ENCODE measurements at regions not wholly inside any gene's neighbourhood (a gene's known extent, or its start where the extent isn't known, plus 50 kb on each side); places are given as distances from the start of the nearest gene placed in this dataset.

GRCh38 chr2:129174143-129174542, 805.3 kb upstream of the RAB6C start:
- H3K9me3 ChIP-seq (ENCODE audit: low read length) = no peaks in the 10 kb centered on the region
- DNase-seq (ENCODE audit: low spot score) (no peak), ATAC-seq (no peak), FAIRE-seq (no peak)
- no peaks in the 10 kb centered on the region for H3K79me2 ChIP-seq (ENCODE audit: insufficient read depth, low read length)
- in situ Hi-C loops (cut with HindIII; ENCODE audit: extremely low pct_ligation_motif_present, low pct_unique_long_range_greater_than_20kb) (no loop called here), intact Hi-C loops (cut with micrococcal nuclease; ENCODE audit: unreplicated experiment) (no loop called here)
- H3K27ac ChIP-seq (ENCODE audit: extremely low read length, insufficient read depth, low read length) = no peak overlapping the region
- no peak overlapping the region for H3K4me2 ChIP-seq (ENCODE audit: low read depth, low read length)
- no peaks in the 10 kb centered on the region for H4K20me1 ChIP-seq (ENCODE audit: insufficient read depth, low read length)
- no peak overlapping the region for H3K9ac ChIP-seq (ENCODE audit: insufficient read depth, low read depth, low read length)
- no peak overlapping the region for H2AFZ ChIP-seq (ENCODE audit: low read length)
- H3K4me1 ChIP-seq (ENCODE audit: insufficient read depth, low read length) = no peaks in the 10 kb centered on the region
- CTCF ChIA-PET (ENCODE audit: low intra/inter-chr PET ratio, low total read pairs) = no interaction called here
- WGBS (ENCODE audit: low lambda C conversion rate) = under 1% methylated on average over 2 of the region's 2 CpGs
- no peak overlapping the region for H3K4me3 ChIP-seq (replicated peaks in 1 of 3; ENCODE audit: insufficient read depth in 1 of 3, low read depth in 2 of 3, low read length in 3 of 3)
- no peaks in the 10 kb centered on the region for H3K36me3 ChIP-seq (replicated peaks in 1 of 2; ENCODE audit: control insufficient read depth in 1 of 2, insufficient read depth in 2 of 2, low read length in 2 of 2)
- no TSS peak for BruUV-seq (replicated peaks)
- H3K27me3 ChIP-seq (ENCODE audit: control insufficient read depth in 1 of 2, insufficient read depth in 2 of 2, low read length in 2 of 2) = no peaks in the 10 kb centered on the region
- POLR2A ChIA-PET = no interaction called here
- TF ChIP-seq HMG20A (CRISPR knock-in tag; IDR thresholded peaks at IDR 0.05; ENCODE audit: borderline replicate concordance) (no peak), GTF2F1 (IDR thresholded peaks at IDR 0.05; ENCODE audit: low read length) (no peak), YY1 (IDR thresholded peaks at IDR 0.05; ENCODE audit: insufficient read depth, insufficient replicate concordance, low read depth, low read length) (no peak), NCOA1 (CRISPR knock-in tag; IDR thresholded peaks at IDR 0.05) (no peak), RBAK (CRISPR knock-in tag; IDR thresholded peaks at IDR 0.05) (no peak), PATZ1 (CRISPR knock-in tag; IDR thresholded peaks at IDR 0.05) (no peak), HDAC6 (IDR thresholded peaks at IDR 0.05; ENCODE audit: low read depth, low read length) (no peak), ZNF292 (CRISPR knock-in tag; IDR thresholded peaks at IDR 0.05; ENCODE audit: borderline replicate concordance, low read depth) (no peak), HHEX (CRISPR knock-in tag; IDR thresholded peaks at IDR 0.05) (no peak), ZNF574 (CRISPR knock-in tag; IDR thresholded peaks at IDR 0.05) (no peak), BORCS8-MEF2B (CRISPR knock-in tag; IDR thresholded peaks at IDR 0.05) (no peak), MAFG (CRISPR knock-in tag; IDR thresholded peaks at IDR 0.05) (no peak)
